ENCODE measurements at regions not wholly inside any gene's neighbourhood (a gene's known extent, or its start where the extent isn't known, plus 50 kb on each side); places are given as distances from the start of the nearest gene placed in this dataset.

- TF ChIP-seq ZNF274 (IDR thresholded peaks at IDR 0.05; ENCODE audit: low read depth, low read length) (no peak), YY1 (IDR thresholded peaks at IDR 0.05; ENCODE audit: insufficient read depth, insufficient read length) (no peak)
Observed at GRCh38 chr1:29664711-29665110, 428.4 kb downstream of the PTPRU start.

All from NT2/D1 (cell line).